ENCODE measurements at regions not wholly inside any gene's neighbourhood (a gene's known extent, or its start where the extent isn't known, plus 50 kb on each side); places are given as distances from the start of the nearest gene placed in this dataset.

DNA sequence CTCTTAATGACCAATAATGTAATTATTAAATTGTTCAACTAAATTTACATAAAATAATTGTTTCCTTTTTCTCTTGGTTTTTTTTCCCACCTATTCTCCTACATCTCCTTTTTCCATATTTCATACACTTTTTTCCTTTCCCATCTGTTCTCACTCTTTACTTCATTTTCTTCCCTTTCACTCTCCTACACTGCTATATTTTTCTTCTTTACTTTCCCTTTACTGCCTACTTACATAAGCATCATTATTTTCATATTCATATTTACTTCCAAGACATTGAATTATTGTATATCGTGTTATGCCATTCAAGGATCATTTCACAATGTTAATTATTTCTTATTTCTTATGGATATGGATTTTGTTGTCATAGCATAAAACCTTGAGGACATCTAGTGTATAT lies 1275.6 kb downstream of the NSUN3 start (continued):
- TF ChIP-seq E2F6 (IDR thresholded peaks at IDR 0.05) = no peak

All from H1 (cell line).